Testis (tissue), 2 donors: ENCODE measurements at regions not wholly inside any gene's neighbourhood (a gene's known extent, or its start where the extent isn't known, plus 50 kb on each side); places are given as distances from the start of the nearest gene placed in this dataset.

Source experiments
- DNase-seq: peaks from one replicate; pipeline ENCODE4 v3.0.0-alpha.2; 2019
- H3K27ac ChIP-seq, 2 donors: fragments of 200-600 bp; sonication (generic); one replicate each; pipeline ENCODE4 v1.5.1; 2019
- H3K27me3 ChIP-seq: fragments of 200-600 bp; sonication (generic); one replicate; pipeline ENCODE4 v1.5.1; 2019
- H3K36me3 ChIP-seq: fragments of 200-600 bp; sonication (generic); one replicate; pipeline ENCODE4 v1.5.1; 2017; ENCODE audit warnings: low read depth; ENCODE audit errors: missing control alignments
- H3K4me1 ChIP-seq: fragments of 200-600 bp; sonication (generic); one replicate; pipeline ENCODE4 v1.5.1; 2019
- H3K4me3 ChIP-seq, 2 donors: fragments of 200-600 bp; sonication (generic); one replicate each; pipeline ENCODE4 v1.5.1; 2017 to 2019
- H3K9me3 ChIP-seq: fragments of 200-600 bp; sonication (generic); one replicate; pipeline ENCODE4 v1.5.1; 2017
- CTCF ChIP-seq, 3 experiments: fragments of 450-650 bp in 2 of 3; fragments of 200-600 bp in 1 of 3; sonication (generic) in 1 of 3; IDR thresholded peaks; one replicate each; pipeline ENCODE4 v1.5.1; 2016 to 2019; ENCODE audit warnings: antibody characterized with exemption in 3 of 3, mild to moderate bottlenecking in 2 of 3, moderate library complexity in 1 of 3
- POLR2A ChIP-seq: fragments of 450-650 bp; IDR thresholded peaks from one replicate; pipeline ENCODE4 v1.6.1; 2017; ENCODE audit warnings: antibody characterized with exemption, mild to moderate bottlenecking, moderate library complexity
- WGBS, 2 donors: methylation state at CpG; one replicate each; pipeline ENCODE4 v1.1.5; 2018; 5-methylcytosine and 5-hydroxymethylcytosine counted together
- intact Hi-C: fragments of 100-400 bp; cut with DNase I; formaldehyde crosslinking; loops from one replicate; pipeline ENCODE4 v1.15.1; 2023; ENCODE audit warnings: low total_unique reads

- intact Hi-C loops = no loop called here
- DNase-seq = no peak
- H3K27ac ChIP-seq = no peak overlapping the region
- 65 to 71% methylated on average over 1 of the region's 1 CpG for WGBS, 2 donors
- H3K4me1 ChIP-seq = no peaks in the 10 kb centered on the region
- no peaks in the 10 kb centered on the region for H3K36me3 ChIP-seq
- H3K4me3 ChIP-seq = no peak overlapping the region
- no peaks in the 10 kb centered on the region for H3K27me3 ChIP-seq
- no peak for TF ChIP-seq CTCF (IDR thresholded peaks at IDR 0.05)
- TF ChIP-seq POLR2A = no peak
- H3K9me3 ChIP-seq = no peaks in the 10 kb centered on the region
Observed at GRCh38 chr11:42205518-42205917, 746.1 kb upstream of the LRRC4C start.

GRCh38 chr11:42225664-42226063 lies 766.2 kb upstream of the LRRC4C start:
- no peak overlapping the region for H3K27ac ChIP-seq
- no peak for DNase-seq
- no peaks in the 10 kb centered on the region for H3K36me3 ChIP-seq
- H3K4me1 ChIP-seq = no peaks in the 10 kb centered on the region
- no peaks in the 10 kb centered on the region for H3K9me3 ChIP-seq
- no peak for TF ChIP-seq CTCF (IDR thresholded peaks at IDR 0.05)
- no peak for TF ChIP-seq POLR2A
- no peak overlapping the region for H3K4me3 ChIP-seq
- no peaks in the 10 kb centered on the region for H3K27me3 ChIP-seq
- intact Hi-C loops = no loop called here

- WGBS, 2 donors = 74 to 88% methylated on average over 5 of the region's 5 CpGs
- Histone ChIP-seq H3K9me3 (no peaks in the 10 kb centered on the region), H3K27ac (no peak overlapping the region), H3K4me1 (no peaks in the 10 kb centered on the region), H3K27me3 (no peaks in the 10 kb centered on the region), H3K4me3 (no peak overlapping the region), H3K36me3 (no peaks in the 10 kb centered on the region)
- DNase-seq = no peak
- TF ChIP-seq POLR2A (no peak), CTCF (IDR thresholded peaks at IDR 0.05) (no peak)
- intact Hi-C loops = no loop called here
Observed at GRCh38 chr11:42232673-42233072, 773.2 kb upstream of the LRRC4C start.

- H3K27ac ChIP-seq = no peak overlapping the region
- H3K4me3 ChIP-seq = no peak overlapping the region
- TF ChIP-seq CTCF (IDR thresholded peaks at IDR 0.05) (no peak), POLR2A (no peak)
- H3K27me3 ChIP-seq = no peaks in the 10 kb centered on the region
- intact Hi-C loops = no loop called here
- no peaks in the 10 kb centered on the region for H3K36me3 ChIP-seq
- no peak for DNase-seq
- H3K9me3 ChIP-seq = no peaks in the 10 kb centered on the region
- no peaks in the 10 kb centered on the region for H3K4me1 ChIP-seq
- 33 to 52% methylated on average over 1 of the region's 1 CpG for WGBS, 2 donors
Observed at GRCh38 chr11:42234451-42234951, 775.0 kb upstream of the LRRC4C start.

GRCh38 chr11:42237701-42238235 lies 778.3 kb upstream of the LRRC4C start:
- H3K36me3 ChIP-seq = no peaks in the 10 kb centered on the region
- H3K27ac ChIP-seq = no peak overlapping the region
- no peak for DNase-seq
- H3K4me1 ChIP-seq = no peaks in the 10 kb centered on the region
- intact Hi-C loops = no loop called here
- H3K4me3 ChIP-seq = no peak overlapping the region
- TF ChIP-seq POLR2A (no peak), CTCF (IDR thresholded peaks at IDR 0.05) (no peak)
- no peaks in the 10 kb centered on the region for H3K9me3 ChIP-seq
- no peaks in the 10 kb centered on the region for H3K27me3 ChIP-seq
- WGBS, 2 donors = 77 to 84% methylated on average over 4 of the region's 4 CpGs
